ENCODE measurements at regions not wholly inside any gene's neighbourhood (a gene's known extent, or its start where the extent isn't known, plus 50 kb on each side); places are given as distances from the start of the nearest gene placed in this dataset.

- TF ChIP-seq EZH2 (IDR thresholded peaks at IDR 0.05; ENCODE audit: insufficient read depth, poor library complexity, severe bottlenecking) (no peak), EZH2phosphoT487 (IDR thresholded peaks at IDR 0.05; ENCODE audit: insufficient read depth, low read depth) (no peak)
These were observed 847.7 kb downstream of the CDH18 start for GRCh38 chr5:19140276-19140675.
